GM23338 (cell line): ENCODE measurements at regions not wholly inside any gene's neighbourhood (a gene's known extent, or its start where the extent isn't known, plus 50 kb on each side); places are given as distances from the start of the nearest gene placed in this dataset.

Experiments
- ATAC-seq: fragments of 200-7000 bp; cut with Tn5 transposase; 3 replicates; pipeline ENCODE4 v1.9.1; 2020
- DNase-seq: peaks from one replicate; pipeline ENCODE4 v3.0.0-alpha.2; 2015; ENCODE audit warnings: low spot score
- H2AFZ ChIP-seq: fragments of 200-600 bp; sonication (generic); 2 replicates; pipeline ENCODE4 v1.8.0; 2016; ENCODE audit warnings: antibody characterized with exemption, mild to moderate bottlenecking, moderate library complexity
- H3F3A ChIP-seq: fragments of 200-600 bp; sonication (generic); replicated peaks from 2 replicates; pipeline ENCODE4 v1.8.0; 2017; ENCODE audit warnings: antibody characterized with exemption, mixed run types, low read depth
- H3K27ac ChIP-seq: fragments of 200-600 bp; sonication (generic); 2 replicates; pipeline ENCODE4 v1.6.1; 2016; ENCODE audit warnings: low read depth
- H3K27me3 ChIP-seq: fragments of 200-600 bp; sonication (generic); 2 replicates; pipeline ENCODE4 v1.8.0; 2016; ENCODE audit warnings: mild to moderate bottlenecking, mixed run types, moderate library complexity; ENCODE audit not compliant: insufficient read depth
- H3K36me3 ChIP-seq: fragments of 200-600 bp; sonication (generic); 2 replicates; pipeline ENCODE4 v1.8.0; 2016; ENCODE audit warnings: mild to moderate bottlenecking; ENCODE audit not compliant: insufficient read depth
- H3K4me1 ChIP-seq: fragments of 200-600 bp; sonication (generic); 2 replicates; pipeline ENCODE4 v1.8.0; 2016; ENCODE audit warnings: mild to moderate bottlenecking, moderate library complexity; ENCODE audit not compliant: insufficient read depth
- H3K4me2 ChIP-seq: fragments of 200-600 bp; sonication (generic); 2 replicates; pipeline ENCODE4 v1.7.1; 2017; ENCODE audit warnings: mixed run types
- H3K4me3 ChIP-seq: fragments of 200-600 bp; sonication (generic); 2 replicates; pipeline ENCODE4 v1.6.1; 2016; ENCODE audit warnings: mixed run types
- H3K79me2 ChIP-seq: fragments of 200-600 bp; sonication (generic); replicated peaks from 2 replicates; pipeline ENCODE4 v1.8.0; 2017; ENCODE audit warnings: mild to moderate bottlenecking; ENCODE audit not compliant: insufficient read depth
- H3K9me2 ChIP-seq: fragments of 200-600 bp; sonication (generic); 2 replicates; pipeline ENCODE4 v1.8.0; 2017; ENCODE audit not compliant: insufficient read depth
- H4K20me1 ChIP-seq: fragments of 200-600 bp; sonication (generic); replicated peaks from 2 replicates; pipeline ENCODE4 v1.8.0; 2017; ENCODE audit warnings: mild to moderate bottlenecking; ENCODE audit not compliant: insufficient read depth
- H3K27ac Mint-ChIP-seq: 2 replicates; pipeline ENCODE4 v1.8.0; 2020; ENCODE audit warnings: inconsistent platforms, mild to moderate bottlenecking, moderate library complexity, mixed read lengths
- H3K27me3 Mint-ChIP-seq: 3 replicates; pipeline ENCODE4 v1.8.0; 2022; ENCODE audit warnings: low read depth, mild to moderate bottlenecking, moderate library complexity, mixed read lengths, inconsistent platforms; ENCODE audit not compliant: insufficient read depth, poor library complexity
- H3K36me3 Mint-ChIP-seq: 3 replicates; pipeline ENCODE4 v1.8.0; 2021; ENCODE audit warnings: low read depth, mild to moderate bottlenecking, inconsistent platforms, moderate library complexity, mixed read lengths
- H3K4me1 Mint-ChIP-seq: 3 replicates; pipeline ENCODE4 v1.8.0; 2020; ENCODE audit warnings: mild to moderate bottlenecking, inconsistent platforms, mixed read lengths
- H3K4me3 Mint-ChIP-seq: 3 replicates; pipeline ENCODE4 v1.8.0; 2021; ENCODE audit warnings: moderate library complexity, mild to moderate bottlenecking, inconsistent platforms, mixed read lengths
- H3K9me3 Mint-ChIP-seq: 3 replicates; pipeline ENCODE4 v1.8.0; 2020; ENCODE audit warnings: moderate library complexity, mild to moderate bottlenecking, inconsistent platforms, mixed read lengths
- ETS1 ChIP-seq: IDR thresholded peaks from 2 replicates; pipeline ENCODE4 v1.6.1; 2016; ENCODE audit warnings: antibody characterized with exemption
- EZH2phosphoT487 ChIP-seq: fragments of 200-600 bp; sonication (generic); IDR thresholded peaks from one replicate; pipeline ENCODE4 v1.8.1; 2018; ENCODE audit warnings: antibody characterized with exemption; ENCODE audit not compliant: unreplicated experiment
- JUNB ChIP-seq: IDR thresholded peaks from one replicate; pipeline ENCODE4 v1.6.1; 2016; ENCODE audit warnings: antibody characterized with exemption; ENCODE audit not compliant: unreplicated experiment
- NANOG ChIP-seq: IDR thresholded peaks from 2 replicates; pipeline ENCODE4 v1.6.1; 2016; ENCODE audit warnings: antibody characterized with exemption, borderline replicate concordance
- POLR2AphosphoS5 ChIP-seq: IDR thresholded peaks from 2 replicates; pipeline ENCODE4 v1.6.1; 2016; ENCODE audit warnings: antibody characterized with exemption, low read depth
- STAT1 ChIP-seq: IDR thresholded peaks from one replicate; pipeline ENCODE4 v1.6.1; 2016; ENCODE audit warnings: antibody characterized with exemption; ENCODE audit not compliant: unreplicated experiment
- ZNF114 ChIP-seq: fragments of 250-450 bp; sonication (Bioruptor Pico); IDR thresholded peaks from 2 replicates; pipeline ENCODE4 v1.5.0; 2020; ENCODE audit warnings: mild to moderate bottlenecking, moderate library complexity
- TF ChIP-seq, protein P1 (sequence below): fragments of 250-450 bp; sonication (Bioruptor Pico); IDR thresholded peaks from 2 replicates; pipeline ENCODE4 v1.5.0; 2020; ENCODE audit warnings: mild to moderate bottlenecking, moderate library complexity

GRCh38 chr14:98408024-98408555 is 863.9 kb downstream of the BCL11B start (continued):
- TF ChIP-seq, protein P1, sequence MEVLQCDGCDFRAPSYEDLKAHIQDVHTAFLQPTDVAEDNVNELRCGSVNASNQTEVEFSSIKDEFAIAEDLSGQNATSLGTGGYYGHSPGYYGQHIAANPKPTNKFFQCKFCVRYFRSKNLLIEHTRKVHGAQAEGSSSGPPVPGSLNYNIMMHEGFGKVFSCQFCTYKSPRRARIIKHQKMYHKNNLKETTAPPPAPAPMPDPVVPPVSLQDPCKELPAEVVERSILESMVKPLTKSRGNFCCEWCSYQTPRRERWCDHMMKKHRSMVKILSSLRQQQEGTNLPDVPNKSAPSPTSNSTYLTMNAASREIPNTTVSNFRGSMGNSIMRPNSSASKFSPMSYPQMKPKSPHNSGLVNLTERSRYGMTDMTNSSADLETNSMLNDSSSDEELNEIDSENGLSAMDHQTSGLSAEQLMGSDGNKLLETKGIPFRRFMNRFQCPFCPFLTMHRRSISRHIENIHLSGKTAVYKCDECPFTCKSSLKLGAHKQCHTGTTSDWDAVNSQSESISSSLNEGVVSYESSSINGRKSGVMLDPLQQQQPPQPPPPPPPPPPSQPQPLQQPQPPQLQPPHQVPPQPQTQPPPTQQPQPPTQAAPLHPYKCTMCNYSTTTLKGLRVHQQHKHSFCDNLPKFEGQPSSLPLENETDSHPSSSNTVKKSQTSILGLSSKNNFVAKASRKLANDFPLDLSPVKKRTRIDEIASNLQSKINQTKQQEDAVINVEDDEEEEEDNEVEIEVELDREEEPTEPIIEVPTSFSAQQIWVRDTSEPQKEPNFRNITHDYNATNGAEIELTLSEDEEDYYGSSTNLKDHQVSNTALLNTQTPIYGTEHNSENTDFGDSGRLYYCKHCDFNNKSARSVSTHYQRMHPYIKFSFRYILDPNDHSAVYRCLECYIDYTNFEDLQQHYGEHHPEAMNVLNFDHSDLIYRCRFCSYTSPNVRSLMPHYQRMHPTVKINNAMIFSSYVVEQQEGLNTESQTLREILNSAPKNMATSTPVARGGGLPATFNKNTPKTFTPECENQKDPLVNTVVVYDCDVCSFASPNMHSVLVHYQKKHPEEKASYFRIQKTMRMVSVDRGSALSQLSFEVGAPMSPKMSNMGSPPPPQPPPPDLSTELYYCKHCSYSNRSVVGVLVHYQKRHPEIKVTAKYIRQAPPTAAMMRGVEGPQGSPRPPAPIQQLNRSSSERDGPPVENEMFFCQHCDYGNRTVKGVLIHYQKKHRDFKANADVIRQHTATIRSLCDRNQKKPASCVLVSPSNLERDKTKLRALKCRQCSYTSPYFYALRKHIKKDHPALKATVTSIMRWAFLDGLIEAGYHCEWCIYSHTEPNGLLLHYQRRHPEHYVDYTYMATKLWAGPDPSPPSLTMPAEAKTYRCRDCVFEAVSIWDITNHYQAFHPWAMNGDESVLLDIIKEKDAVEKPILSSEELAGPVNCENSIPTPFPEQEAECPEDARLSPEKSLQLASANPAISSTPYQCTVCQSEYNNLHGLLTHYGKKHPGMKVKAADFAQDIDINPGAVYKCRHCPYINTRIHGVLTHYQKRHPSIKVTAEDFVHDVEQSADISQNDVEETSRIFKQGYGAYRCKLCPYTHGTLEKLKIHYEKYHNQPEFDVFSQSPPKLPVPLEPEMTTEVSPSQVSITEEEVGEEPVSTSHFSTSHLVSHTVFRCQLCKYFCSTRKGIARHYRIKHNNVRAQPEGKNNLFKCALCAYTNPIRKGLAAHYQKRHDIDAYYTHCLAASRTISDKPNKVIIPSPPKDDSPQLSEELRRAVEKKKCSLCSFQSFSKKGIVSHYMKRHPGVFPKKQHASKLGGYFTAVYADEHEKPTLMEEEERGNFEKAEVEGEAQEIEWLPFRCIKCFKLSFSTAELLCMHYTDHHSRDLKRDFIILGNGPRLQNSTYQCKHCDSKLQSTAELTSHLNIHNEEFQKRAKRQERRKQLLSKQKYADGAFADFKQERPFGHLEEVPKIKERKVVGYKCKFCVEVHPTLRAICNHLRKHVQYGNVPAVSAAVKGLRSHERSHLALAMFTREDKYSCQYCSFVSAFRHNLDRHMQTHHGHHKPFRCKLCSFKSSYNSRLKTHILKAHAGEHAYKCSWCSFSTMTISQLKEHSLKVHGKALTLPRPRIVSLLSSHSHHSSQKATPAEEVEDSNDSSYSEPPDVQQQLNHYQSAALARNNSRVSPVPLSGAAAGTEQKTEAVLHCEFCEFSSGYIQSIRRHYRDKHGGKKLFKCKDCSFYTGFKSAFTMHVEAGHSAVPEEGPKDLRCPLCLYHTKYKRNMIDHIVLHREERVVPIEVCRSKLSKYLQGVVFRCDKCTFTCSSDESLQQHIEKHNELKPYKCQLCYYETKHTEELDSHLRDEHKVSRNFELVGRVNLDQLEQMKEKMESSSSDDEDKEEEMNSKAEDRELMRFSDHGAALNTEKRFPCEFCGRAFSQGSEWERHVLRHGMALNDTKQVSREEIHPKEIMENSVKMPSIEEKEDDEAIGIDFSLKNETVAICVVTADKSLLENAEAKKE (CRISPR knock-in tag), result no peak
- TF ChIP-seq ZNF114 (CRISPR knock-in tag) (no peak), POLR2AphosphoS5 (no peak), ETS1 (no peak), EZH2phosphoT487 (no peak)

DNA sequence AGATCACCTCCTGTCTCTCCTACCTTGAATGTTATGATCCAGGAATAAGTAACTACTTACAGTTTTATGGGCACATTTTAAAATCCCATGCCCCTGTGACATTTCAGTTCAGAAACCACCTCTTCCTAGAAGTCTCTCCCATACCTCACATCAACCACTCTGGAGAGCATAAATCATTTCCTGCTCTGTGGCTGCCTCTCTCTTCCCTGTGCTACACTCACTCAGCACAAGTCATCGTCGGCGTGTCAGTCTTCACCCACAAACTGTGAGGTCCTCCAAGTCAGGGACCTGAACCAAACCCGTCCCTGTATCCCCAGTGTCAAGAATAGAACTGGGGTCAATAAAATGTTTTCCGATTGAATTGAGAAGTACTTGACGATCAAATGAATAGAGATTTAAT is 863.3 kb downstream of the BCL11B start:
- Mint-ChIP-seq H3K27me3 (no peaks in the 10 kb centered on the region), H3K4me1 (no peaks in the 10 kb centered on the region), H3K9me3 (no peaks in the 10 kb centered on the region; the same call in 2 of the 3 replicates), H3K27ac (no peak overlapping the region), H3K4me3 (no peak overlapping the region), H3K36me3 (no peaks in the 10 kb centered on the region)
- no peak overlapping the region for H3K27ac ChIP-seq
- no peak for DNase-seq
- H3K27me3 ChIP-seq, result no peaks in the 10 kb centered on the region
- no peaks in the 10 kb centered on the region; the same call in 1 of the 2 replicates for H3K36me3 ChIP-seq
- H2AFZ ChIP-seq, result no peak overlapping the region
- peaks cover 4% of the 10 kb centered on the region; the same call in 1 of the 2 replicates for H3K9me2 ChIP-seq
- H3K4me2 ChIP-seq, result no peak overlapping the region
- H3K79me2 ChIP-seq, result no peaks in the 10 kb centered on the region
- no peak for ATAC-seq
- no peaks in the 10 kb centered on the region for H3K4me1 ChIP-seq
- H3F3A ChIP-seq, result no peaks in the 10 kb centered on the region
- H3K4me3 ChIP-seq, result no peak overlapping the region
- no peaks in the 10 kb centered on the region for H4K20me1 ChIP-seq
- TF ChIP-seq NANOG (no peak), JUNB (no peak), STAT1 (no peak), ZNF114 (CRISPR knock-in tag) (no peak)
- TF ChIP-seq, protein P1 (CRISPR knock-in tag), result no peak
